ENCODE measurements at regions not wholly inside any gene's neighbourhood (a gene's known extent, or its start where the extent isn't known, plus 50 kb on each side); places are given as distances from the start of the nearest gene placed in this dataset.

- CTCF ChIA-PET: interaction anchor here (0.5 to 0.7 kb wide), 2 partner anchors 135 to 474 kb away, joined by 3 read pairs; no protein-coding TSS in a partner anchor
These were observed 94.6 kb upstream of the LRIG3 start for GRCh38 chr12:59014885-59015284.

More at GRCh38 chr12:59014885-59015284, 94.6 kb upstream of the LRIG3 start:
- POLR2A ChIA-PET: no interaction called here
- TF ChIP-seq ZNF501 (tag by site-specific recombination; IDR thresholded peaks at IDR 0.05) (no peak), PATZ1 (tag by site-specific recombination; IDR thresholded peaks at IDR 0.05) (no peak), ZNF560 (tag by site-specific recombination; IDR thresholded peaks at IDR 0.05; ENCODE audit: borderline replicate concordance) (no peak), ZNF133 (tag by site-specific recombination; IDR thresholded peaks at IDR 0.05) (no peak), ZNF830 (tag by site-specific recombination; IDR thresholded peaks at IDR 0.05; ENCODE audit: low read depth) (no peak), CTCF (tag by site-specific recombination; IDR thresholded peaks at IDR 0.05) (no peak), ZNF416 (tag by site-specific recombination; IDR thresholded peaks at IDR 0.05) (no peak), ZNF610 (tag by site-specific recombination; IDR thresholded peaks at IDR 0.05; ENCODE audit: borderline replicate concordance) (no peak), WT1 (tag by site-specific recombination; IDR thresholded peaks at IDR 0.05) (no peak), ZNF488 (tag by site-specific recombination; IDR thresholded peaks at IDR 0.05) (no peak), ZNF449 (tag by site-specific recombination; IDR thresholded peaks at IDR 0.05) (no peak)
- TF ChIP-seq, protein P1, sequence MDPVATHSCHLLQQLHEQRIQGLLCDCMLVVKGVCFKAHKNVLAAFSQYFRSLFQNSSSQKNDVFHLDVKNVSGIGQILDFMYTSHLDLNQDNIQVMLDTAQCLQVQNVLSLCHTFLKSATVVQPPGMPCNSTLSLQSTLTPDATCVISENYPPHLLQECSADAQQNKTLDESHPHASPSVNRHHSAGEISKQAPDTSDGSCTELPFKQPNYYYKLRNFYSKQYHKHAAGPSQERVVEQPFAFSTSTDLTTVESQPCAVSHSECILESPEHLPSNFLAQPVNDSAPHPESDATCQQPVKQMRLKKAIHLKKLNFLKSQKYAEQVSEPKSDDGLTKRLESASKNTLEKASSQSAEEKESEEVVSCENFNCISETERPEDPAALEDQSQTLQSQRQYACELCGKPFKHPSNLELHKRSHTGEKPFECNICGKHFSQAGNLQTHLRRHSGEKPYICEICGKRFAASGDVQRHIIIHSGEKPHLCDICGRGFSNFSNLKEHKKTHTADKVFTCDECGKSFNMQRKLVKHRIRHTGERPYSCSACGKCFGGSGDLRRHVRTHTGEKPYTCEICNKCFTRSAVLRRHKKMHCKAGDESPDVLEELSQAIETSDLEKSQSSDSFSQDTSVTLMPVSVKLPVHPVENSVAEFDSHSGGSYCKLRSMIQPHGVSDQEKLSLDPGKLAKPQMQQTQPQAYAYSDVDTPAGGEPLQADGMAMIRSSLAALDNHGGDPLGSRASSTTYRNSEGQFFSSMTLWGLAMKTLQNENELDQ (tag by site-specific recombination; IDR thresholded peaks at IDR 0.05; ENCODE audit: low read depth): no peak
- Histone ChIP-seq H3K27ac (ENCODE audit: extremely low read depth, low read depth, low read length) (no peak overlapping the region), H3K9me3 (ENCODE audit: control insufficient read depth, insufficient read depth, low read depth, low read length) (no peaks in the 10 kb centered on the region), H3K4me1 (ENCODE audit: control insufficient read depth, insufficient read depth, low read length) (no peaks in the 10 kb centered on the region), H3K36me3 (ENCODE audit: control insufficient read depth in 2 of 2, insufficient read depth in 1 of 2, low read length in 2 of 2) (no peaks in the 10 kb centered on the region), H3K4me3 (ENCODE audit: low read depth, low read length) (no peak overlapping the region)
